Chondrocyte (in vitro differentiated cells): ENCODE measurements at regions not wholly inside any gene's neighbourhood (a gene's known extent, or its start where the extent isn't known, plus 50 kb on each side); places are given as distances from the start of the nearest gene placed in this dataset.

ENCODE experiments used
- DNase-seq: peaks from one replicate; pipeline ENCODE4 v3.0.0; 2021; ENCODE audit warnings: mixed read lengths, low spot score
- H3K27ac Mint-ChIP-seq: one replicate; pipeline ENCODE4 v1.8.0; 2021; ENCODE audit warnings: mild to moderate bottlenecking, moderate library complexity, mixed read lengths; ENCODE audit not compliant: unreplicated experiment
- H3K27me3 Mint-ChIP-seq: 2 replicates; pipeline ENCODE4 v1.8.0; 2021; ENCODE audit warnings: low read depth, mixed read lengths
- H3K36me3 Mint-ChIP-seq: 2 replicates; pipeline ENCODE4 v1.8.0; 2021; ENCODE audit warnings: low read depth, mixed read lengths
- H3K4me1 Mint-ChIP-seq: 2 replicates; pipeline ENCODE4 v1.8.0; 2021; ENCODE audit warnings: low read depth, mild to moderate bottlenecking, mixed read lengths
- H3K4me3 Mint-ChIP-seq: one replicate; pipeline ENCODE4 v1.8.0; 2021; ENCODE audit warnings: mild to moderate bottlenecking, moderate library complexity, mixed read lengths; ENCODE audit not compliant: unreplicated experiment
- H3K9me3 Mint-ChIP-seq: 2 replicates; pipeline ENCODE4 v1.8.0; 2021; ENCODE audit warnings: low read depth, mixed read lengths
- TF ChIP-seq, protein P1 (sequence below): fragments of 200-600 bp; sonication (generic); IDR thresholded peaks from 2 replicates; pipeline ENCODE4 v1.5.0; 2021; ENCODE audit warnings: antibody characterized with exemption, mild to moderate bottlenecking, moderate library complexity

- peaks cover 3% of the 10 kb centered on the region for H3K4me1 Mint-ChIP-seq
- TF ChIP-seq, protein P1, sequence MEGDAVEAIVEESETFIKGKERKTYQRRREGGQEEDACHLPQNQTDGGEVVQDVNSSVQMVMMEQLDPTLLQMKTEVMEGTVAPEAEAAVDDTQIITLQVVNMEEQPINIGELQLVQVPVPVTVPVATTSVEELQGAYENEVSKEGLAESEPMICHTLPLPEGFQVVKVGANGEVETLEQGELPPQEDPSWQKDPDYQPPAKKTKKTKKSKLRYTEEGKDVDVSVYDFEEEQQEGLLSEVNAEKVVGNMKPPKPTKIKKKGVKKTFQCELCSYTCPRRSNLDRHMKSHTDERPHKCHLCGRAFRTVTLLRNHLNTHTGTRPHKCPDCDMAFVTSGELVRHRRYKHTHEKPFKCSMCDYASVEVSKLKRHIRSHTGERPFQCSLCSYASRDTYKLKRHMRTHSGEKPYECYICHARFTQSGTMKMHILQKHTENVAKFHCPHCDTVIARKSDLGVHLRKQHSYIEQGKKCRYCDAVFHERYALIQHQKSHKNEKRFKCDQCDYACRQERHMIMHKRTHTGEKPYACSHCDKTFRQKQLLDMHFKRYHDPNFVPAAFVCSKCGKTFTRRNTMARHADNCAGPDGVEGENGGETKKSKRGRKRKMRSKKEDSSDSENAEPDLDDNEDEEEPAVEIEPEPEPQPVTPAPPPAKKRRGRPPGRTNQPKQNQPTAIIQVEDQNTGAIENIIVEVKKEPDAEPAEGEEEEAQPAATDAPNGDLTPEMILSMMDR, result no peak
- no peaks in the 10 kb centered on the region for H3K36me3 Mint-ChIP-seq
- H3K9me3 Mint-ChIP-seq, result no peaks in the 10 kb centered on the region
- H3K27me3 Mint-ChIP-seq, result peaks cover 7% of the 10 kb centered on the region
- no peak for DNase-seq
- no peak overlapping the region for H3K27ac Mint-ChIP-seq
- H3K4me3 Mint-ChIP-seq, result no peak overlapping the region
These were observed 81.1 kb downstream of the FAM47B start for GRCh38 chrX:35023683-35024082.

DNA sequence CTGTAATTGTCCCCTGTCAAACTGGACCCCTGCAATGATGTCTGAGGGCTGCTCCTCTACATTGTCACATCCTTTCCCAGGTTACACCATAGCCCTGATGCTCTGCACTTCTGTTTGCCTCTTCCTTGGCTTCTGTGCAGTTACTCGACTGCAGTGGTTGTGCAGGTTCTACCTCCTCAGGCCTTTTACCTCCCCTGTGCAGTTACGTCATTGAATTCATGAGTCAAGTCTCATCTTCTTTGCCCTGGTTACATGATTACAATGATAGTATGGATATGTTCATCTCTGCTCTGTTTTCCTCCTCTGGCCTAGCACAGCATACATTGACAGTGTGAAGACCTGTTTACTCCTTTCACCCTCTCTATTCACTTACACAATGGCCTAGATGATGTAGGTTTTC lies 83.2 kb downstream of the FAM47B start:
- TF ChIP-seq, protein P1, result no peak

GRCh38 chrX:35040871-35041270 lies 98.3 kb downstream of the FAM47B start:
- Mint-ChIP-seq H3K36me3 (peaks cover 4% of the 10 kb centered on the region), H3K27me3 (peaks cover 1% of the 10 kb centered on the region), H3K4me1 (no peaks in the 10 kb centered on the region), H3K4me3 (no peak overlapping the region), H3K27ac (no peak overlapping the region), H3K9me3 (peaks cover 42% of the 10 kb centered on the region)
- DNase-seq, result no peak
- TF ChIP-seq, protein P1, result no peak

More for the DNA sequence above, 83.2 kb downstream of the FAM47B start:
- Mint-ChIP-seq H3K9me3 (no peaks in the 10 kb centered on the region), H3K36me3 (no peaks in the 10 kb centered on the region), H3K27ac (no peak overlapping the region), H3K4me3 (no peak overlapping the region), H3K4me1 (peaks cover 3% of the 10 kb centered on the region), H3K27me3 (peaks cover 10% of the 10 kb centered on the region)
- DNase-seq, result no peak

DNA sequence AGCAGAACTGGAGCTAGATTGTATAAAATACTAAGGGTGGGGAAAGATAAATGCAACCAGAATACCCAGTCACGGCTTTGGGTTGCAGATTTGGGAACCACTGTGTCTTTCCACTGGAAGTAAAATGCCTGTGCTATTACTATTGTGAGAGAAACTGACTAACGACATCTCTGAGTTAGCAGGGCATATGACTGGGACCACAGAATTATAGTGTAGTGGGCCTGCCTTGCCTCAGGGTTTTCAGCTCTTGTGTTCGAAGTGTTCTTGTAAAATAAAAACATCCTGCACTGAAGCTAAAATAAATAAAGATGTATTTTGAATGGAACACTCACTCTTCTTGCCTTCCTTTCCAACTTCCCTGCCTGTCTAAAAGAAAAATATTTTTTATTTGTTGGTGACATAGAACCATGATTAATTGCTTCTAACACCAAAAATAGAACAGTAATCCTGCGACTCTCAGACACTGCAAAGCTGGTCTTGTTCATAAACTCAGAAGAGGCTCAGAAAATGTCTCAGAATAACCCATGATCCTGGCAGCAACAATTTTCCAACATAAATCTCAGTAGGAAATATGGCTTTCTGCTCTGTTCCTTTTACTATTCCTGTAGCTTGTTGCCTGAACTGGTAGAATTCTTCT lies 104.2 kb downstream of the FAM47B start:
- DNase-seq, result no peak
- Mint-ChIP-seq H3K9me3 (peaks cover 2% of the 10 kb centered on the region), H3K4me1 (peaks cover 16% of the 10 kb centered on the region), H3K27ac (no peak overlapping the region), H3K4me3 (no peak overlapping the region), H3K27me3 (no peaks in the 10 kb centered on the region), H3K36me3 (no peaks in the 10 kb centered on the region)
- TF ChIP-seq, protein P1, result no peak

DNA sequence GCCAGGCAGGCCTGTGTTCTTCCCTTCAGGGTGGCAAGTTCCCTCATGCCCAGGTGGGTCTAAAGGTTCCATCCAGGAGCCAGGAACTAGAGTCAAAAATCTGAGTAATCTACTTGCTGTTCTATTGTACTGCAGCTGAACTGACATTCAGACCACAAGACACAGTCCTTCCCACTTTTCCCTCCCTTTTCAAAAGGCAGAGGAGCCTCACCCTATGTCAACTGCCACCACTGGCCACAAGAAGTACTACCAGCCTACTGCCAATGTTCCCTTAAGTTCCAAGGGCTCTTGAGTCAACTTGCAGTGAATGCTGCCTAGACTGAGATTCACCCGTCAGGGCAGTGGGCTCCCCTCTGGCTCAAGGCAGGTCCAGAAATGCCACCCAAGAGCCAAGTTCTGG lies 133.5 kb downstream of the FAM47B start:
- Mint-ChIP-seq H3K4me3 (no peak overlapping the region), H3K4me1 (no peaks in the 10 kb centered on the region), H3K27me3 (no peaks in the 10 kb centered on the region), H3K27ac (no peak overlapping the region), H3K36me3 (no peaks in the 10 kb centered on the region), H3K9me3 (peaks cover 23% of the 10 kb centered on the region)
- TF ChIP-seq, protein P1, result no peak
- no peak for DNase-seq
